DND-41 (cell line): ENCODE measurements at regions not wholly inside any gene's neighbourhood (a gene's known extent, or its start where the extent isn't known, plus 50 kb on each side); places are given as distances from the start of the nearest gene placed in this dataset.

Experiments
- ATAC-seq: fragments of 200-7000 bp; cut with Tn5 transposase; 3 replicates; pipeline ENCODE4 v1.9.1; 2021; ENCODE audit warnings: low read depth; ENCODE audit not compliant: insufficient read depth
- DNase-seq: peaks from one replicate; pipeline ENCODE4 v3.0.0-alpha.2; 2020
- H2AFZ ChIP-seq: 2 replicates; pipeline ENCODE4 v1.6.0; 2012; ENCODE audit warnings: low read depth, low read length
- H3K27ac ChIP-seq: 2 replicates; pipeline ENCODE4 v1.5.1; 2012; ENCODE audit warnings: low read length, inconsistent platforms
- H3K27me3 ChIP-seq: fragments of 200-600 bp; sonication (generic); 2 replicates; pipeline ENCODE4 v1.6.0; 2012; ENCODE audit warnings: low read length, mild to moderate bottlenecking, inconsistent platforms; ENCODE audit not compliant: insufficient read depth, poor library complexity
- H3K36me3 ChIP-seq: 2 replicates; pipeline ENCODE4 v1.5.1; 2012; ENCODE audit warnings: low read length, inconsistent platforms; ENCODE audit not compliant: insufficient read depth
- H3K4me1 ChIP-seq: 2 replicates; pipeline ENCODE4 v1.5.1; 2012; ENCODE audit warnings: mild to moderate bottlenecking, low read length; ENCODE audit not compliant: insufficient read depth
- H3K4me2 ChIP-seq: 2 replicates; pipeline ENCODE4 v1.6.0; 2012; ENCODE audit warnings: mild to moderate bottlenecking, moderate library complexity, low read length, inconsistent platforms; ENCODE audit not compliant: insufficient read depth
- H3K4me3 ChIP-seq, 2 experiments: fragments of 200-600 bp in 1 of 2; shearing (Covaris generic) in 1 of 2; 2 replicates each; pipeline ENCODE4 v1.5.1; 2012 to 2016; ENCODE audit warnings: inconsistent platforms in 2 of 2, low read length in 2 of 2, mild to moderate bottlenecking in 2 of 2, low read depth in 1 of 2, moderate library complexity in 1 of 2
- H3K79me2 ChIP-seq: 2 replicates; pipeline ENCODE4 v1.6.0; 2012; ENCODE audit warnings: low read length, inconsistent platforms; ENCODE audit not compliant: insufficient read depth
- H3K9ac ChIP-seq: 2 replicates; pipeline ENCODE4 v1.6.0; 2012; ENCODE audit warnings: low read depth, mild to moderate bottlenecking, inconsistent platforms, low read length, moderate library complexity
- H3K9me3 ChIP-seq: 2 replicates; pipeline ENCODE4 v1.5.1; 2012; ENCODE audit warnings: low read length, moderate library complexity, mild to moderate bottlenecking, inconsistent platforms; ENCODE audit not compliant: insufficient read depth, severe bottlenecking
- H4K20me1 ChIP-seq: 2 replicates; pipeline ENCODE4 v1.6.0; 2012; ENCODE audit warnings: low read length; ENCODE audit not compliant: insufficient read depth
- CTCF ChIP-seq: IDR thresholded peaks from 2 replicates; pipeline ENCODE4 v1.5.1; 2012; ENCODE audit warnings: borderline replicate concordance, low read length, moderate library complexity, mild to moderate bottlenecking; ENCODE audit not compliant: poor library complexity, severe bottlenecking; ENCODE audit errors: extremely low read depth
- EZH2 ChIP-seq: IDR thresholded peaks from 3 replicates; pipeline ENCODE4 v1.6.1; 2012; ENCODE audit warnings: borderline replicate concordance, low read depth, mild to moderate bottlenecking, moderate library complexity, low read length, inconsistent platforms; ENCODE audit not compliant: severe bottlenecking

GRCh38 chr1:172738389-172738788, 79.5 kb downstream of the FASLG start:
- Histone ChIP-seq H3K79me2 (no peaks in the 10 kb centered on the region), H3K27me3 (no peaks in the 10 kb centered on the region), H3K4me3 (no peak overlapping the region), H2AFZ (no peak overlapping the region), H3K4me2 (no peak overlapping the region), H3K36me3 (no peaks in the 10 kb centered on the region), H3K9ac (no peak overlapping the region), H3K27ac (no peak overlapping the region), H3K4me1 (no peaks in the 10 kb centered on the region), H3K9me3 (no peaks in the 10 kb centered on the region), H4K20me1 (no peaks in the 10 kb centered on the region)
- DNase-seq (no peak), ATAC-seq (no peak)
- TF ChIP-seq CTCF (no peak), EZH2 (no peak)

- H4K20me1 ChIP-seq, result no peaks in the 10 kb centered on the region
- no peak overlapping the region for H3K4me2 ChIP-seq
- no peaks in the 10 kb centered on the region for H3K9me3 ChIP-seq
- no peaks in the 10 kb centered on the region for H3K36me3 ChIP-seq
- no peak overlapping the region for H3K27ac ChIP-seq
- no peak overlapping the region for H3K9ac ChIP-seq
- no peak overlapping the region for H2AFZ ChIP-seq
- peak; percentile 34 for DNase-seq
- TF ChIP-seq EZH2 (no peak), CTCF (peak; percentile 90)
- no peaks in the 10 kb centered on the region for H3K27me3 ChIP-seq
- peaks cover 28% of the 10 kb centered on the region for H3K4me1 ChIP-seq
- no peak for ATAC-seq
- no peak overlapping the region for H3K4me3 ChIP-seq
- H3K79me2 ChIP-seq, result no peaks in the 10 kb centered on the region
These were observed 83.9 kb downstream of the FASLG start for GRCh38 chr1:172742599-172743500.

- 0 out of 2 replicates have a peak overlapping the region, but pooled peaks have one; percentile 22 for H2AFZ ChIP-seq
- no peaks in the 10 kb centered on the region for H3K36me3 ChIP-seq
- DNase-seq (peak; percentile 69), ATAC-seq (peak; percentile 62)
- H3K9ac ChIP-seq, result 0 out of 2 replicates have a peak overlapping the region, but pooled peaks have one; percentile 29
- H3K9me3 ChIP-seq, result no peaks in the 10 kb centered on the region
- peak overlapping the region; percentile 58 for H3K4me2 ChIP-seq
- peaks cover 28% of the 10 kb centered on the region for H3K4me1 ChIP-seq
- H3K27ac ChIP-seq, result peak overlapping the region; percentile 78
- no peaks in the 10 kb centered on the region for H3K79me2 ChIP-seq
- TF ChIP-seq EZH2 (no peak), CTCF (peak; percentile 91)
- peak overlapping the region in 1 of 2 experiments; percentile 17; a peak in 1 of 4 replicates for H3K4me3 ChIP-seq
- H3K27me3 ChIP-seq, result no peaks in the 10 kb centered on the region
- H4K20me1 ChIP-seq, result no peaks in the 10 kb centered on the region
These were observed 86.1 kb downstream of the FASLG start for GRCh38 chr1:172745014-172745413.
